Fibroblast of the aortic adventitia (primary cell): ENCODE measurements at regions not wholly inside any gene's neighbourhood (a gene's known extent, or its start where the extent isn't known, plus 50 kb on each side); places are given as distances from the start of the nearest gene placed in this dataset.

ENCODE experiments used
- DNase-seq: peaks from one replicate; pipeline ENCODE4 v3.0.0-alpha.2; 2010; ENCODE audit warnings: low read depth
- H3K4me3 ChIP-seq: 2 replicates; pipeline ENCODE4 v1.5.1; 2011; ENCODE audit warnings: low read depth, mild to moderate bottlenecking, control low read depth, low read length, moderate library complexity
- TF ChIP-seq, protein P1 (sequence below): IDR thresholded peaks from 2 replicates; pipeline ENCODE4 v1.5.1; 2011; ENCODE audit warnings: mild to moderate bottlenecking, low read length, control low read depth, inconsistent platforms; ENCODE audit not compliant: insufficient read depth

DNA sequence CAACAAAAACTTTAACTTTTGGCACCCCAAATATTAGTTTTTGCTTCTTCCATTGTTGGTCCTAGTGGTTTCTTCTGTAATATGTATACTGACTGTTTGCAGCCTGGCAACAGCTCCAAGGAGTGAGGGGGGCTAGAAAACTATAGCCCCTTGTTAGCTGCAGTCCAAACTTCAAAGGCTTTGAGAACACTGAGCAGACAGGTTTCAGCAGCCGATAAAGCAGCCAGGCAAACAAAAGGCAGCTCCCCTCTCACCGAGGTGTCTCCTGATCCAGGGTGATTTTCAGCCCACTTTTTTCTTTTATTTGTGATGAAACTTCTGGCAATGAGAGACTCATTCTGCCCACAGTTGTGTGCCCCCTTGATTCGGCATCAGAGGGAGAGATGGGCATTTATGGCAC is 80.7 kb downstream of the OLIG3 start:
- H3K4me3 ChIP-seq, result no peak overlapping the region
- TF ChIP-seq, protein P1, sequence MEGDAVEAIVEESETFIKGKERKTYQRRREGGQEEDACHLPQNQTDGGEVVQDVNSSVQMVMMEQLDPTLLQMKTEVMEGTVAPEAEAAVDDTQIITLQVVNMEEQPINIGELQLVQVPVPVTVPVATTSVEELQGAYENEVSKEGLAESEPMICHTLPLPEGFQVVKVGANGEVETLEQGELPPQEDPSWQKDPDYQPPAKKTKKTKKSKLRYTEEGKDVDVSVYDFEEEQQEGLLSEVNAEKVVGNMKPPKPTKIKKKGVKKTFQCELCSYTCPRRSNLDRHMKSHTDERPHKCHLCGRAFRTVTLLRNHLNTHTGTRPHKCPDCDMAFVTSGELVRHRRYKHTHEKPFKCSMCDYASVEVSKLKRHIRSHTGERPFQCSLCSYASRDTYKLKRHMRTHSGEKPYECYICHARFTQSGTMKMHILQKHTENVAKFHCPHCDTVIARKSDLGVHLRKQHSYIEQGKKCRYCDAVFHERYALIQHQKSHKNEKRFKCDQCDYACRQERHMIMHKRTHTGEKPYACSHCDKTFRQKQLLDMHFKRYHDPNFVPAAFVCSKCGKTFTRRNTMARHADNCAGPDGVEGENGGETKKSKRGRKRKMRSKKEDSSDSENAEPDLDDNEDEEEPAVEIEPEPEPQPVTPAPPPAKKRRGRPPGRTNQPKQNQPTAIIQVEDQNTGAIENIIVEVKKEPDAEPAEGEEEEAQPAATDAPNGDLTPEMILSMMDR, result no peak
- no peak for DNase-seq

DNA sequence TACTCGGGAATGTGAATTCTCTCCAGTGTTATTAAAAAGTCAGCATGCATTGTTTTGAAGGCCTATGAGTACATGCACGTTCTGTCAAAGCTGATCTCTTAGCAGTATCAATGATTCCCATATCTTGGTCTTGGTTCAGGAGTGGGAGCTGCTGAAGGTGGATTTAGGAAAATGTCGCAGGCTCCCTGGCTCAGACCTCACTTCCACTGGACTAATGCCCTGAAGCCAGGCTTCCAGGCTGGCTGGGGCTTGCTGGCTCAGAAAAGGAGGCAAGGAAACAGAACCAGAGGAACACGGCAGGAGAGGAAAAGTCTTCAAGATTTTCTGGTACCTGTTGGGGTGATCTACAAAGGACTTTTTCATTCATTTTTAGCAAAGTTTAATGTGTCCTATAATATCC is 81.6 kb downstream of the OLIG3 start:
- TF ChIP-seq, protein P1, result no peak
- DNase-seq, result peak; percentile 39
- no peak overlapping the region for H3K4me3 ChIP-seq

DNA sequence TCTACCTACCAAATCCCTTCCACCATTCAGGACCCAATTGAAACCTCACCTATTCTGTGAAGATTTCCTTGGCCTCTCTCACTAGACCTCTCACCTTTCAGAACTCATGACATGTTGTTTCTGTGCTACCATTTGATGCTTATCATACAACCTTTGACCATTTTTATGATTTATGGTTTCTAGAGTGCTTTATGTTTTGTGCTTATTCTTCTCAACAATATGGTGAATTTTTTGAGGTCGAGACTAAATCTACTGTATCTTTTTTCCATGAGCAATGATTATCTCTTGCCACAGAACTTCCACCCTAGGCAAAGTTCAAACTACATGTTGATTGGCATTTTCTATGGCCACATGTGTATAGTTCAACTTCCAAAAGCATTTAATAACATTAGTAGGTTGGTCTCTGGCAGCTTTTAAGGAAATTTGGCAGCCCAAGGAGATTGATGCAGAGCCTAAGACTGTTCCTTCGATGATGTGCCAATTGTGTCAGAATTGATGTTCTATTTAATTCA is 84.9 kb downstream of the OLIG3 start:
- no peak overlapping the region for H3K4me3 ChIP-seq
- TF ChIP-seq, protein P1, result no peak
- no peak for DNase-seq

DNA sequence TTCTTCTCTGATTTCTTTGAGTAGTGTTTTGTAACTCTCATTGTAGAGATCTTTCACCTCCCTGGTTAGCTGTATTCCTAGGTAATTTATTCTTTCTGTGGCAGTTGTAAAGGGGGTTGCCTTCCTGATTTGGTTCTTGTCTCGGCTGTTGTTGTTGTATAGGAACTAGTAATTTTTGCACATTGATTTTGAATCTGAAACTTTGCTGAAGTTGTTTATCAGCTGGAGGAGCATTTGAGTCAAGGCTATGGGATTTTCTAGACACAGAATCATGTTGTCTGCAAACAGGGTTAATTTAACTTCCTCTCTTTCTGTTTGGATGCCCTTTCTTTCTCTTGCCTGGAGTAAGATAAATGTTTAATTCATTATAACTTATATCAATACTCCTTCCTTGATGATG is 86.4 kb downstream of the OLIG3 start:
- H3K4me3 ChIP-seq, result no peak overlapping the region
- DNase-seq, result no peak
- TF ChIP-seq, protein P1, result no peak

DNA sequence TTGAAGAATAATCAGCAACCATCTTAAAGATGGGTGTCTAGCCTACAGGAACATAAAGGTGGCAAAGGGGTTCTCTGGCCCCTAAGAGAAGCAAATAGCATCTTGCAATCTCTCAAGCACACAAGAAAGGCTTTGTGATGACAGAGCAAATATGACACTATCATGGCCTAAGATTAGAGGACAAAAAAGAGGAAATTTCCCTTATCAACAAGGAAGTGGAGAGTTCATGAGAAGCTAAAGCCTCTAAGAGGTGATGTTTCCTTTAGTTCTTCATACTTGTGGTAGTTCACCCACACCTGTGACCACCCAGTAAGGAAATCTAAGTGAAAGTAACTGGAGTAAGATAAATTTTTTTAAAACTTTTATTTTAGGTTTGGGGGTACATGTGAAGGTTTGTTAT is 88.4 kb downstream of the OLIG3 start:
- DNase-seq, result no peak
- H3K4me3 ChIP-seq, result no peak overlapping the region

DNA sequence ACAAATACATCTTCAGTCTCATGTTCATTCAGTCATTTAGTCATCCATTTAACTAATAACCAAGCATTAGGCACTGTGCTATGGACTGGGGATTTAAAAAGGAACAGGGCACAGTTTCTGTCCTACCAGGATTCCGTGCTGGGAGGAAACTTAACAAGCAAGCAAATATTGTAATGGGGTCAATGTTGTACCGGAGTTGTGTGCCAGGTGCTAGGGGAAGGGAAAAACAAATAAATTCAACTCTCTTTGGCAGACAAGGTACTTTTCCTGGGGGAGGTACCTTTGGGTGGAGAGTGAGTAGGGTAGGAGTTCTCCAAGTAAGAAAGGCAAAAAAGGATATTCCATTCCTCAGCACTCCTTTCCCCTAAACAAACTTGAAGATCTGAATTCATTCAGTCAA is 90.3 kb downstream of the OLIG3 start:
- TF ChIP-seq, protein P1, result no peak
- H3K4me3 ChIP-seq, result no peak overlapping the region
- DNase-seq, result no peak

More for the DNA sequence above, 88.4 kb downstream of the OLIG3 start:
- TF ChIP-seq, protein P1, result no peak

DNA sequence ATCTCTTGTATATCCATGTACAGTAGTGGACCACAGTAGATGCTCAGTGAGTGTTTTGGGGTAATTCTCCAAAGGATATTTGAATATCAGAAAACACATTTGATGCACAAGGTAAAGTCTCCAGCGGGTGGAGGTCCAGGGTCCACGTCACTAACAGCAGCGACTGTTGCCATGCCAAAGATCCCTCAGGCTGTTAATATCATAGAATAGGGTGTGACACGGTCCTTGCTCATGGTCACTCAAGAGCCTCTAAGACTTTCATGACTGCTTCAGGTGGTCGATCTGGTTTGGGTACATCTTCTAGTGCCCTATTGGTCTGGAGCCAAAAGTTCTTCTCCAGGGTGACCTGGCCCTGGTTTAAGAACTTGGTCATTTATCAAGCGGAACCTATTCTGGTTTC is 90.8 kb downstream of the OLIG3 start:
- TF ChIP-seq, protein P1, result no peak
- H3K4me3 ChIP-seq, result no peak overlapping the region
- DNase-seq, result no peak
